Fibroblast of peridontal ligament (primary cell): ENCODE measurements at regions not wholly inside any gene's neighbourhood (a gene's known extent, or its start where the extent isn't known, plus 50 kb on each side); places are given as distances from the start of the nearest gene placed in this dataset.

Experiments
- DNase-seq: peaks from one replicate; pipeline ENCODE4 v3.0.0-alpha.2; 2010; ENCODE audit errors: extremely low read depth

DNA sequence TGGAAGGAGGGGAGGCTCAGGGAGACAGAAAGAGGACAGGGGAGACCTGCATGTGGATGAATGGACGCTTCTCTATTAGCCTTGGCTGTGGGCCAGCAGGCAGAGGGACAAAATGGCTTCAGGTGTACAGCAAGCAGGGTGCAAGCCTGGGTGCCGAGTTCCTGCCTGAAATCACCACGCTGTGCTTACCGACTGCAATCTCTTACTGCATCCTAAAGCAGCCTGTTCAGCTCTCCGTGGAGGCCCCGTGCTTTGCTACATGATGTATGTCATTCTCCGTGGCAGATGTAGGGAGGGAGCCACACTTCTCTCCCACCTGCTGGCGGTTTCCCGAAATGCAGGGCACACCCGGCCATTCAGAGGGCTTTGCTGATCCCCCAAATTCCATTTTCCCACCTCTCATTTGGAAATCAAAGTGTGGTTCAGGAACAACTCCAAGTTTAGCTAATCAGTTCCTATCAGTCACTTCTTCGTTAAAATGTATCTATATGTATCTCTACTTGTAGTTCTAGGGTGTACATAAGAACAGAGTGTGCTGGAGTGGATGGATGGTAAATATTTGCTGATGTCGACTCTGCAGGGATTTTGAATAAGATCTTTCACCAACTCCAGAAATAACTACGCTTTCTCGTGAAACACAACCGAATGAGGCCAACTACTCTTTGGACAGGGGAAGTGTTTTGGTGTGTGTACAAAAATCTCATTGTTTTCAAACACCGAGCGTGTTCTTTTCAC, 122.3 kb upstream of the BACE2 start:
- no peak for DNase-seq

DNA sequence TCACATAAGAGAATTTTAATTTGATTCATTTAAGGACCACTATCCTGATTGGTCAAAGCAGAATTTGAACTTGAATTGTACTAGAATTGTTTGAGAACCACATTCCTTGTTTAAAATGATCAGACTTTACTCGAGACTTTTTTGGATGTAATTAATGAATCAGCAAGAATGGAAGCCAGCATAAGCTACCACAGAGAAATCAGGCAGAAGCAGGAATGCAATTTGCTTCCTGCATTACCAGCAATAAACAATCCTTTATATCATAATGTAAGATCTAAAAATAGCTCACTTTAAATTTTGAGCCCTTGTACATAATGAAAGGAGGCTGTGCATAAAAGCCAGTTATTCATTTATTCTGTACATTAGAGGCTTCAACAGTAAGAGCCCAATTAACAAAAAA, 119.8 kb upstream of the BACE2 start:
- DNase-seq: no peak

DNA sequence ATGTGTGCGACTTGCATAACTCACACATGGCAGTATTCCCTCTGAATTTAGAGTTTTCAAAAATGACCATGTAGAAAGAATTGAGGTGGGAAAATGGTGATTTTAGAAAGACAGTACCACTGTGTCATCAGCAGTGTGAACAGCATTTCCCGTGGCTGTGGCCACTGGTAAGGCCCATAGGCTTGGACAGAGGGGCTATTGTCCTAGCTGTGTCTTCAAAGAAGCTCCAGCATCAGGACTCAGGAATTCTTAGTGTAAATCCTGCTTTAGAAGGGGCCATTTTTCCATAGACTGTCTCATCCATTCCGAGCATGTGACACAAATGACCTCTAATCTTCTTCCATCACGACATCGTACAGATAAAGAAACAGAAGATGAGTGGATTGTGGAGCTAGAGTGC, 119.3 kb upstream of the BACE2 start:
- no peak for DNase-seq

DNA sequence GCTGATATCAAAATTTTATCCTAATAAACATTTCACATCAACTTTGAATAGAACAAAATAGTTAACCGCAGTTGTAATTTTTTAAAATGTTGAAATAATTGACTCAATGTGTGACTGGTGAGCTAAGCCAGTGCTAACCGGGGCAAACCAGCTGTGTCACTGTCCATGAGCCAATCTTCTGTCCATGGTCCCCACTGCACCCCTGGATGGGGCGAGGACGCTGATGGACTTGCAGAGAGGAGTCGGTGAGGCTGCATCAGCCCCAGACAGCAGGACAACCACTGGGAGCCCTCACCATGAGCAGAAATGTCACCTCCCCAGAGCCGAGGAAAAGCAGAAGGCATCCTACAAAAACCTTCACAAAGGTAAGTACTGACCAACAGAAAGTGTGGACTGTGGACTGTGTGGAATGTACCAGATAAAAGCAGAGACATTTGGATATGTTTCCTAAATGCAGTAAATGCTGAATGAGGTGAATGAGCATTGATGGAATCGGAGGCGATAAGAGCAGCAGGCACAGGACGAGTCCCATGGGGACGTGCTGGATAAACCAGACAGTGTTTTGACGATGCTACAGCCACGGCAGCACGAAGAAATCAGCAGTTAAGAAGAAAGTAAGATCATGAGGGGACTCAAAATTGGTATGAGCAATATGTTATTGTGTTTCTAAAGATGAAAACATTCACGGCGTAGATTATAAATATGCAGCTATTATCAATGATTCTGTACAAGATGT, 115.0 kb upstream of the BACE2 start:
- no peak for DNase-seq

DNA sequence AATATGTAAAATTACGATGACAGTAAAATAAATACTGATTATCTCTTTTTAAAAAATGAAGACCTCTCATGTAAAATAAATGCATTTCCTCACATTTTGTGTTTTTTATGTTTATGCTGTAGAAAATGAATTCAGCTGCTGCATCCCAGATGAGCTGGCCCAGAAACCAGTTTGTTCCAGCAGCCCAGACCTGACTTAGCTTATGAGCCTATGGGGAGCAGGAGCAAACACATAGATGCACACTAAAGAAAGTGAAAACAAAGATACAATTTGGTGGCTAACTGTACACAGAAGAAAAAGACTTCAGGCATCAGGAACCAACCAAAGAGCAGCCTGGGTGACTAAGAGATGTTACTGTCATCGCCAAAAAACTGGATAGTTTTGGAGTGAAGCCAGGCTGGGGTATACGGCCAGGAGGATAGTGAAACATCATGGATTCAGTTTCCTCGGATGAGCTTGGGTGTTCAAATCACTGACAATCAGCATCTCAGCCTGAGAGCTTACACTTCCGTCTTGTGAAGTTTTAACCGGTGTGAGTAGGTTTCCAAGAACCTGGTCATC, 113.9 kb upstream of the BACE2 start:
- no peak for DNase-seq

DNA sequence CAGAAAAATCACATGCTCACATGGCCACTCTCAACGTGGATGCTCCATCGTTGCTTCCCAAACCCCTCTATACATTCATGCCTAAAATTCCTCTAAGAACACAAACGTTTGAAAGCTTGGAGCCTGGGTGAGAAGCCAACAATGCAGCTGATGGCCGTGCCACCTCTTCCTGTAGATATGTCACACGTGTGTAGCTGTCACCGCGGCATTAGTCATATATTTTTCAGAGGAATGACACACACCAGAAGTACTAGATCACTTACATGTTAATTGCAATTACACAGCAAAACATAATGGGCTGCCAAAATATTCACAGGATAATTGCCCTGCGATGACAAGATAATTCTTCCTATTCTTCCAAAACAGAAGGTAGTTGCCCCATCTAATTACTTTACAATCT, 112.7 kb upstream of the BACE2 start:
- no peak for DNase-seq

DNA sequence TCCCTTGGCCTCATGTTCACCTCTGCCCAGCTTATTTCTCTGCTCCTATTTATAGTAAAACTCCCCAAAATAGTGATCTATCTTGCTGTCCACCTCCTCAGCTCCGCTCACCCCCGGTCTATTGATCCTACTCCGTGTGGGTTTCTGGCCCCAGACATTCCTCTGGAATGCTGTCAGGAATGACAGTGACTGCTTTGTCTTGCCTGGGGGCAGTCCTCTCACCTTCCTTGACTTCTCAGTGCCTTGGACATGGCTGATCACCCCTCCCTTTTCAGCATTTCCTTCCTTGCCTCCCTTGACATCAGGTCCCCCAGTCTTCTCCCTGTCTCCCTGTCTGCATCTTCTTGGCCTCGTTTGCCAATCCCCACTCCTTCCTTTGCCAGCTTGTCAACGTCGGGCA, 108.1 kb upstream of the BACE2 start:
- no peak for DNase-seq

DNA sequence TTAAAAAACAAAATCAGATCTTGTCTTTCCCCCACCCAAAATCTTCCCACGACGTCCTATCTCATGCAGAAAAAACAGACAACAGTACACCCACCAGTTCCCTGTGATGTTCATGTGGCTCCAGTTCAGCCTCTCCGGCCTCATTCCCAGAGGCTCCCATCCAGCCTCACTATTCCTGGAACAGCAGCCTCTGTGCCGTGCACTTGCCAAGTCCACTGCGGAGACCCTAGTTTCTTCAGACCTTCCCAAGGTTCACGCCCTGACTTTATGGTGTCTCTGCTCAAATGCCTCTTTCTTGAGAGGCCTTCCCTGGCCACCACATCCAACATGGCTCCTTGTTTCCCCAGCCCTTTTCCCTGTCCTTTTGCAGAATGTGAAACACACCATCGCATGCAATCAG, 106.3 kb upstream of the BACE2 start:
- no peak for DNase-seq

DNA sequence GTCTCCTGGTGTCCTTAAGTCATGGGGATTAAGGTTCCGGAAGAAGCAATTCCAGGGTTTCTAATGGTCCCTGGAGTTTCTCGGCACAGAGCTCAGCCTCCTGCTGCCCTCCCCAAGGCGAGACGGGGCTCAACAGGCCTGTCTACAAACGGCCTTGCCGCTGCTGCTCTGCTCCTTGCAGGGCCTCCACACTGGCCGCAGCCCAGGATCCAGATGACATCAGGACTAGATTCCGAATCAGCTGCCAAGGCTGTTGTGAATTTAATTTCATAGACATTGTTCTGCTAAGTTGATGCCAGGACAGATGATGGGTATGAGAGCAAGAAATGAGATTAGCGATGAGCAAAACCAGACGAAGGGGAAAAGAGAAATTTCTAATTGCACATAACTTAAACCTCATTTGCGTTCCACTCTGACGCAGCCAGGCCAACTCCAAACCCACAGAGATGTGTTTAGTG, 103.6 kb upstream of the BACE2 start:
- peak; percentile 3 for DNase-seq

DNA sequence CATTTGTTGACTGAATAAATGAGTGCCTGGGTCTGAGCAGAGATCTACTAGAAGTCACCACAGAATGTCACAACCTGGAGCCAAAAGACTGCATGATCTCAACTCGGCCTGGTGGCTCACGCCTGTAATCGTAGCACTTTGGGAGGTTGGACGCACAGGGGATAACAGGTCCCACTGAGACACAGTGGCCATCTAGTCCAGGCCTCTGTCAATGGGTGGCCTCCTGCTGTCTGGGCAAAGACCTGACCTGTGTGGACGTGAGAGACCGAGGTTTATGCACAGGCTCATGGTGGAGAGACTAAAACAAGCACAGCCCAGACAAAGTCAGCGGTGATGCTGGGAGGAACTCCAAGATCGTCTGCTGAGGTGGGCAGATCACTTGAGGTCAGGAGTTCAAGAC, 103.0 kb upstream of the BACE2 start:
- no peak for DNase-seq

DNA sequence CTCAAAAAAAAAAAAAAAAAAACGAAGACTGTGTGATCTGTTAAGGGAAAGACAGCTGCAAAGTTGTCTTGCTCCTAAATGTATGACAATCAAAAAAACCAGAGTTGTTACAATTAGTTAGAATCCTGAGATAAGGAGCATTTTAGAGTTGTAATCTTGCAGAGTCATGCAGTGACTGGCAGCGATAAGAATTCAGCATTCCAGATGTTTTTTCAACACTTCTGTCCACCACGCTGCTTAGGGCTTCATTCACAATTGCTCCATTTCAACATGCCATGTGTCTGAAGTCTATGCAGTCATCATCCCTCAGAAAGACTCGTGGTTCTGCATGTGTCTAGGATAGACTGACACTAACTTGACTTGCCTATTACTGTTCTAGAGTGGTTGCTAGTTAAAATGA, 102.4 kb upstream of the BACE2 start:
- DNase-seq: no peak

DNA sequence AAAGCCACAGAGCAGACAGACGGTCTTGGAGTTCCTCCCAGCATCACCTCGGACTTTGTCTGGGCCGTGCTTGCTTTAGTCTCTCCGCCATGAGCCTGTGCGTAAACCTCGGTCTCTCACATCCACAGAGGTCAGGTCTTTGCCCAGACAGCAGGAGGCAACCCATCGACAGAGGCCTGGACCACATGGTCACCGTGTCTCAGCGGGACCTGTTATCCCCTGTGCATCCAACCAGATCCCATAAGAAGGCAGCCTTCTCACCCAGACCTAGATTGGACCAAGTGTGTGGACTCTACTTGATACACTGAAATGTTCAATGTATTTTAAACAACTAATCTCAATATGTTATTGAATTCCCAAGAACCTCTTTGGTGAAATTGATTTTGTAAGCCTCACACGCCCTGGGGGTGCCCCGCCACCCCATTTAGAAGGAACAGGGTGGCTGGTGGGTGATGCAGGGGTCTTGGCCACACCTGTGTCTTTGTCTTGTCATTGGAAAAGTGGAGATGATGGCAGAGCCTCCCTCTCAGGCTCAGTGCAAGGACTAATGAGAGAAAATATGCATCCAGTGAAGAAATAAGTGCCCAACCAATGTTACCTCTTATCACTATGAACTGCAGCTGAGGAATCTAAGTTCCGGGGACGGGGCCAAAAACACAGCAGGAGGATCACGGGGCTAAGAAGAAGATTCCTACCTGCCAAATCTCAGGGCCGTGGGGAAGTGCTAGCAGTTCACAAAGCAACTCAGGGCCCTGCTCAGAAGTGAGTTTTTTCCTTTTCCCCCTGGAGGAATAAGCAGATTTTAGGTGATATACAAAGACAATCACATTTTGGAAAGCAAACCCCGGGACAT, 101.6 kb upstream of the BACE2 start:
- DNase-seq: no peak

DNA sequence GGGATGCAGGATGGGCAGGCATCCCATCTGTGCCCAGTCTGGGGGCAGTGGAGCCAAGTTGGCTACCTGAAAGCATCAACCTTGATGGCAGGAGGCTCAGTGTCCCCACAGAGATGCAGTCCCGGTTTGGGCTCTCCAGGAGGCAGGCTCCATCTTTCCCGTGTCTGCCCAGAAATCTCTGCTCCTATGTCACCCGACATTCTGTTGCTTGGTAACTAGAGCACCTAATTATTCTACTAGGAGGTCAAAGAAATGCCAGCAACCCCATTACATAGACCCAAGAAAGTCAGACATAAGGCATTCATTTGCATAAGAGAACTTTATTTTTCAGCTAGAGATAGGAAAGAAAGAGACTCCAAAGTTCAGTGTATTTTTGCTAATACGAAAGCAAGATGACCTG, 100.3 kb upstream of the BACE2 start:
- no peak for DNase-seq

DNA sequence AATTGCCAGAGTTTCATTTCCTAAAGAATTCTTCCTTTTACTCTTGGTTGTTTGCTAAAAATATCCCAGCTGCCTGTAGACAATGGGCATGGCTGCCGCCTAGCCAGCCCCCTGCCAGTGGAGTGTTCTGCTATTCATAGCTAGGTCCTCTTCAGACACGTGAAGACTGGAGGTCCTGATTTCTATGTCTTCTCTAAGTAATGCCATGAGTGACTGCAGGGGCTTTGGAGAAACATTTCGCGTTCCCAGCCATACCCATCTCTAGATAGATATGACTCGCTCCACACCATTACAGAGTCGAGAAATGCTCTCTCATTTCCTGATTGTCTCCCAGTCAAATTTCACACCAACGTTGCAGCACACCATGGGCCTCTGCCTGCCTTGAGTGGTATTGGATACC, 99.5 kb upstream of the BACE2 start:
- DNase-seq: no peak

DNA sequence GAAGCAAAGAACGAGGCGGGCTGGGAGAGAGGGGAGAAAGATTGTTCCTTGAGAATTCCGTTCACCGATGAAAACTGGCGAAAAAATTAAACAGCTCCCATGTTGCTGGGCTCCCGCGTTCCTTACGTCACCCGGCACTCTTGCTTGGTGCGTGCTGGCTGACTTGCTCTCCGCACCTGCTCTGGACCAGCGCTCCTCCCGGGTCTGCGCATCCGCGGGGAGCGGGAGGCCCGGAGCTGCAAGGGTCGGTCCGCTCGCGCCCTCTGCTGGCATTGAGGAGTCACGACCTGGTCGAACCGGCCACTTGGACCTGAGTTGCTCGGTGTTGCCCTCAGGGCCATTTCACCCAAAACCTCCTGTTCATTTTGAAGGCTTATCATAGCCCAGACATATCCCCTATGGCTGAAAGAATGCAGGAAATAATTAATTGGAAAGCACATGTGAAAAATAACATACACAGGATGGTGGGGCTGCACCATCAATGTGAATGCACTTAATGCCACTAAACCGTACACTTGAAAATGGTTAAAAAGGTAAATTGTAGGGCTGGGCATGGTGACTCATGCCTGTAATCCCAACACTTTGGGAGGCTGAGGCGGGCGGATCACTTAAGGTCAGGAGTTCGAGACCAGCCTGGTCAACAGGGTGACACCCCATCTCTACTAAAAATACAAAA, 98.9 kb upstream of the BACE2 start:
- DNase-seq: peak; percentile 8

DNA sequence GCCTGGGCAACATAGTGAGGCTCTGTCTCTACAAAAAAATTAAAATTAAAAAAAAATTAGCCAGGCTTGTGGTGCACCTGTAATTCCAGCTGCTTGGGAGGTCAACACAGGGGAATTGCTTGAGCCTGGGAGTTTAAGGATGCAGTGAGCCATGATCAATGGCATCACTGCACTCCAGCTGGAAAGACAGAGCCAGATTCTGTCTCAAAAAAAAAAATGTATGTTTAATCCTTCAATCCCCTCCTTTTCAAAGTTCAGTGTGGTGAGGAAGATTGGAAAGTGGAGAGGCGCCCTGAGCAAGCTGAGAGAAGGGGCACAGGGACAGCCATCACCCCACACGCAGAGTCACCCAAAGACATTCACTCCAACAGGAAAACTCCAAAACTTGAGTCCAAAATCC, 97.7 kb upstream of the BACE2 start:
- no peak for DNase-seq

DNA sequence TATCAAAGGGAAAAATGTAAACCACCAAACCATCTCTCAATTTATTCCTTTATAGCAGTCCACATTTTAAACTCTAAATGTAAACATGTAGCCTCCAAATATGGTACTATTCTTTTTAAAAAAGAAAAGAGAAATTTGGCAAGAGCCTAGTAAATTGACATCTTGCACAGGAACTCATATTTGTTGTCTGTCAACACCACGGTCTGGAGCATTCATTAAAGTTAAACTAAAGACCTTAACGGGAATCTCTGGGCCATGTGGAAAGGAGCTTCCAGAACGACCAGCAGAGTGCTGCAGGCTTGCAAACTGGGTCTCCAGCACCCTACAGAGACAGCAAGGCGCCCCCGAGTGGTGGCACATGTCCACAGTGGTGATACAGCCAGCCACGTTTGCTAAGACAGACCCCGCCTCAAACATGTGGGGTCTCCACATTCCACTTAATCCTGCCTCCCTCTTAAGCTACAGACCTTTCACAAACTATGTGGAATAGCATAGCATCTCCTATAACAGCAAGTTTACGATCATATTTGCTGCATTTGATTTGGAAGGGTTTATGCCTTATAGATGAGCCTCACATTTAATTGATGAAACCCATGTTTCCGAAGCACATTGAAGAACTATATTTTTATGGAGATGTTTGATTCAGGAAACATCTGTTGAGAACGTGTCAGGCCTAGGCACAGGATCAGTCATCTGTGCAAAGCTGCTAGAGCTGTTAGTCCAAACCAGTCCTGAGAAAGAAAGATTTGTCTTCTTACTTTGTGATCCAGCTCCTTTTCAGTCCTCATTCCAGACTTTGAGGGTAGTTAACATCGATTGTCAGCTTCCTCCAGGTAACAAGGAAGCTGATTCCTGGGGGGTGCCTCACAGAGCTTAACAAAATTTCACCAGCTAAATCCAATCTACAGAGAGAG, 96.4 kb upstream of the BACE2 start:
- no peak for DNase-seq

DNA sequence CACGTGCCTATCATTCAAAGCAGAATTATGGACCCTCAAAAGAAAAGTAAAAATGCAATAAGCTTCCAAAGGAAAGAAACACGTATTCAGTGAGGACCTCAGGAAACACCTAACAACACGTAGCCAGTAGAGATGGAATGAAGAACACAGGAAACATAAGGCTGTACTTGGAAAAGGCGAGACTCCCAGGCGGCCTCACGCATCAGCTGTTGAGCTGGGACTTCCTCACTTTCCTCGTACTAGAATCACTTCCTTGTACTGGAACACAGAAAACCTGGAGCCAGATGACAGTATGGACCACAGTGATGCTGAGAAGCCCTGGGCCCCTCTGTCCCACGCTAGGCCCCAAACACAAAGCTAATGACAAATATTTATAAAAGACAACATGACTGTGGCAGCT, 94.4 kb upstream of the BACE2 start:
- DNase-seq: no peak

DNA sequence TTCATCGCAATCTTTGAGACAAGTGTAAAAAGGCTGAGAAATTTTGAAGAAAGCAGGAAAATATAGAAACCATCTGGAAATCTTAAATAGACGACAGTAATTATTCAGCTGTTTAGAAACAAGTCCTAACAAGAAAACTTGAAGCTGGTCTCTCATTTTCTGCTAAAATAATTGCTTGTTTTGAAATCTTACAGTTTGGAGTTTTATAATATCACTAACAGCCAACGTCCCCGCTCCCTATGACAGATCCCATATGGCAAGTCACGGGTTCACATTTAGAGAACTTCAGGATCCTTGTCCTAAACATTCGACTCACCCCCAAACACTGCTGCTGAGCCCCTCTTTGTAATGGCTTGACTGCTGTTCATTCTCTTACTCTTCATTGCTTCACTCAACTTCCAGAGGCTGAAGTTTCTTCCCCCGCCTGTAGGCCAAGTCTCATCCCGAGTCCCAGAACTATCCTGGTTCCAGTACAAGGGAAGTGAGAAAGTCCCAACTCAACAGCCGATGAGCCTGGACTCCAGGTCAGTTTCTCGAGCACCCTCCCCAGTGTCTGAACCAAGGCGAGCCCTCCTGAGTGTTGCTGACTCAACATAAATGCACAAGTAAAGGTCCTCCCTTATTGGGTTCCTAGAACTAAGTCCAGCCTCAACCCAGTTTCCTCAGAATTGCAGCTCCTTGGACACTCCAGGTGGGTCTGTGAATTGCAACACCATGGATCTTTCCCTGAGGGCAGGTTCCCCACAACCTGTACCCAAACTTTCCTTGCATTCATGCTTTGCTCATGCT, 93.4 kb upstream of the BACE2 start:
- DNase-seq: no peak

DNA sequence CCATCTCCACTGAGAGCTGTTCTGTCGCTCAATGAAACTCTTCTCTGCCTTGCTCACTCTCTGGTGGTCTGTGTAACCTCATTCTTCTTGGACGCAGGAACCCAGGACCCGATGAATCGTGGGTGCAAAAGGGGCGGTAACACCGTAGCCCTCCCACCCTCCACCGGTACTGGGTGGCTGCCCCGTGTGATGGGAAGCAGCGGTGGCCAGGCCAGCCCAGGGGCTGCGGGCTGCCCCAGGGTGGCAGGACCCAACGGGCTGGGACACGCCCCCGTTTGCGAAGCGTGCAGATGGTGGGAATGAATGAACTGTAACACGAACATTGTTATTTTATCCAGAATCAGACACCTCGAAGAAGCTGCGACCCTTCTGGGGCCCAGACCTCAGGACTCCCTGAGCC, 92.3 kb upstream of the BACE2 start:
- DNase-seq: no peak
